GM19463 (cell line): ENCODE measurements at regions not wholly inside any gene's neighbourhood (a gene's known extent, or its start where the extent isn't known, plus 50 kb on each side); places are given as distances from the start of the nearest gene placed in this dataset.

Experiments
- ATAC-seq: cut with Tn5 transposase; IDR thresholded peaks from one replicate; pipeline ENCODE4 v1.9.1; 2021; ENCODE audit warnings: mild to moderate bottlenecking, moderate library complexity; ENCODE audit not compliant: unreplicated experiment

- no peak for ATAC-seq
These were observed 137.2 kb upstream of the EDNRA start for GRCh38 chr4:147343692-147344091.

- ATAC-seq: no peak
These were observed 135.2 kb upstream of the EDNRA start for GRCh38 chr4:147345662-147346061.

GRCh38 chr4:147347217-147347616 is 133.7 kb upstream of the EDNRA start:
- no peak for ATAC-seq

- ATAC-seq: no peak
These were observed 131.7 kb upstream of the EDNRA start for GRCh38 chr4:147349193-147349592.

GRCh38 chr4:147351083-147351787 is 129.7 kb upstream of the EDNRA start:
- no peak for ATAC-seq

- no peak for ATAC-seq
These were observed 126.7 kb upstream of the EDNRA start for GRCh38 chr4:147354237-147354636.

- ATAC-seq: no peak
These were observed 125.8 kb upstream of the EDNRA start for GRCh38 chr4:147355032-147355656.

GRCh38 chr4:147355847-147356246 is 125.0 kb upstream of the EDNRA start:
- ATAC-seq: no peak

GRCh38 chr4:147360301-147360700 is 120.6 kb upstream of the EDNRA start:
- no peak for ATAC-seq

GRCh38 chr4:147361726-147362125 is 119.2 kb upstream of the EDNRA start:
- ATAC-seq: no peak

- no peak for ATAC-seq
These were observed 118.0 kb upstream of the EDNRA start for GRCh38 chr4:147362938-147363337.

- no peak for ATAC-seq
These were observed 117.4 kb upstream of the EDNRA start for GRCh38 chr4:147363514-147363913.

GRCh38 chr4:147365396-147365795 is 115.5 kb upstream of the EDNRA start:
- no peak for ATAC-seq

GRCh38 chr4:147366164-147366563 is 114.7 kb upstream of the EDNRA start:
- no peak for ATAC-seq

- ATAC-seq: no peak
These were observed 113.0 kb upstream of the EDNRA start for GRCh38 chr4:147367891-147368290.

GRCh38 chr4:147368948-147369347 is 111.9 kb upstream of the EDNRA start:
- ATAC-seq: no peak

GRCh38 chr4:147370473-147370872 is 110.4 kb upstream of the EDNRA start:
- no peak for ATAC-seq

GRCh38 chr4:147370881-147371280 is 110.0 kb upstream of the EDNRA start:
- no peak for ATAC-seq

GRCh38 chr4:147371661-147372060 is 109.2 kb upstream of the EDNRA start:
- ATAC-seq: no peak

- no peak for ATAC-seq
These were observed 102.1 kb upstream of the EDNRA start for GRCh38 chr4:147378780-147379179.

- no peak for ATAC-seq
These were observed 99.1 kb upstream of the EDNRA start for GRCh38 chr4:147381749-147382148.

- ATAC-seq: no peak
These were observed 92.9 kb upstream of the EDNRA start for GRCh38 chr4:147388018-147388417.

GRCh38 chr4:147396105-147396504 is 84.8 kb upstream of the EDNRA start:
- ATAC-seq: no peak
